Ecto neural progenitor cell (in vitro differentiated cells): ENCODE measurements at regions not wholly inside any gene's neighbourhood (a gene's known extent, or its start where the extent isn't known, plus 50 kb on each side); places are given as distances from the start of the nearest gene placed in this dataset.
"Not testable (repeated sequence)": the region's sequence is repeated elsewhere in the genome, so short reads cannot be mapped to it uniquely, and the experiment has no call there.

Source experiments
- DNase-seq: peaks from one replicate; pipeline ENCODE4 v3.0.0-alpha.2; 2018; ENCODE audit warnings: low spot score

GRCh38 chr3:152621967-152622810 is 212.7 kb upstream of the P2RY1 start:
- DNase-seq = no peak

GRCh38 chr3:152622811-152623167 is 212.1 kb upstream of the P2RY1 start:
- no peak for DNase-seq

- no peak for DNase-seq
These were observed 211.5 kb upstream of the P2RY1 start for GRCh38 chr3:152623286-152623911.

DNA sequence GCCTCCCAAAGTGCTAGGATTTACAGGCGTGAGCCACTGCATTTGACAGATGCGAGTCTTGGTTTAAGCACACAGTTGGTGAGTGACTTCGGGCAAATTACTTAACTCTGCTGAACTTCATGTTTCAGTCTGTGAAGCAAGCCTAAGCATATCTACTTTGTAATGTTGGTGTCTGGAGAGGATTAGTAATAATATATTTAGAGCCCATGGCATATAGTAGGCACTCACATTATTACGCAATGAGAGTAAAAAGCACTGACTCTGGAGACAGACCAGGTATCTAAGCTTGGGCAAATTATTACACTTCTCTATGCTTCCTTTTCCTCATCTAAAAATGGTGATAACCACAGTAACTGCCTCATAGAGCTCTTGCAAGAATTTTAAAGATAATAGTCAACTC is 208.7 kb upstream of the P2RY1 start:
- no peak for DNase-seq

DNA sequence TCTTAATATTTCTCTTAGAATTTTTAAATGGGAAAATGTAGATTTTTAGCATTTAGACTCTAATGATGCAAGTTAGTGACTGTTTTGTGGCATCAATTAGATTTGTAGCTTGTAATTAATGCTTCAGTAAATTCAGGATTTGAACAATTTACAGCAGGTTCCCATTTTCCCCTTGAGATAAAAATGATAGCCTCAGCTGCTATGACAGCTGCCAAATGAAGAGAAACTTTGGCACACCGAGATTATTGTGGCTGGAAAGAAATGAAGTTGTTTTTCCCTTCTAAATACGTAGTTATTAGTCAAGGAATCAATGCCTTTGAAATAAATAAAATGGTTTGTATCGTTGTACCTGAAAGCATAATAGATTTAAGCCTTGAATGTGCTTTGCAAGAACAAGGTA is 206.4 kb upstream of the P2RY1 start:
- DNase-seq = no peak

GRCh38 chr3:152629363-152630122 is 205.4 kb upstream of the P2RY1 start:
- no peak for DNase-seq

GRCh38 chr3:152635389-152635788 is 199.5 kb upstream of the P2RY1 start:
- no peak for DNase-seq

GRCh38 chr3:152636651-152637050 is 198.3 kb upstream of the P2RY1 start:
- no peak for DNase-seq

DNA sequence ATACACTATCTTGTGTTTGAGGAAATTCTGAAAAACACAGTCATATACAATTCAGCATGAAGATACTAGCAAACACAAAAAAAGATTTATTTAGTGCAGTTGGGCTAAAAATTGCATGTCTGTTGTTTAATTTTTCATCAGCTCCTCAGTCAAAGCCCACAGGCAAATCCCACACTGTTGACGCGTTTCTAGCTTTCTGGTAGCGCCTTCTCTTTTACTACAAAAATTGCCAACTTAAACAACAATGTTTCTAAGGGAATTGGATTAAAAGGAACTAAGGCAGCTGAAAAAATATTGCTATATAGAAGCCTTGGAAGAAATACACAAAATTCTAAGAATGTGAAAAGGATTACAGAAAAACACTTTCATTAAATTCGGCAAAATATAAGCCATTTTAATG is 196.7 kb upstream of the P2RY1 start:
- DNase-seq = no peak

DNA sequence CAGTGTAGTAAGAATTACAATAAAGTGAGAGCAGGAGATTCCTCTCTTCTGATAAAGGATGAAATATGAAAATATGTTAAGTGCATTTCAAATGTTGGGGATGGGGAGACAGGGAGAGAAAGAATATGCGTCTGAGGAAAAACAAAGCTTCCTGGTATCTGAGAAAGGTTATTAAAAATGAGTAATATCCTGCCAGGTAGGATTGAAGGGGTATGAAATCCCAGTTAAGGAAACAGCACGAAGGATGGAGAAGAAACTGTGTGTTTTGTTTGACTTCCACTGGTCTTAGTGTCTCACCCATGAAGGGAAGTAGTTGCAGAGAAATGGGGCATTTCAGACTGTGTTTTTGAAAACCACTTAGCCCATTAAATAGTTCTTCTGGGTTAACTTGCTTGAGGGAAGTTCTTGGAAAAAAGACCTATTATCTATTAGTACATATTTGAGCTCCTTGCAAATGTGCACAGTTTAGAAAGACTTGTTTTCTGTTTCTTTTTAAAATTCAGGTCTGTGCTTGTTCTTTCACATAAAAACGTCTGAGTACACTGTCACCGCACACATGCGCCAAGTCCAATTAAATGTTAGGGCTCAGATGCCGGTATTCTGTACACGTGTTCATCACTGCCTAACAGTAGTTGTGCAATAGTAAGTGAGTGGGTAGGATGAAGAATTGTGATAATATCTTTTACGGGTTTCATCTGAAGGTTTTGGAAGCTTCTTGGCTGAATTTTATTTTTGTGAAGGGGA is 196.1 kb upstream of the P2RY1 start:
- DNase-seq = no peak

DNA sequence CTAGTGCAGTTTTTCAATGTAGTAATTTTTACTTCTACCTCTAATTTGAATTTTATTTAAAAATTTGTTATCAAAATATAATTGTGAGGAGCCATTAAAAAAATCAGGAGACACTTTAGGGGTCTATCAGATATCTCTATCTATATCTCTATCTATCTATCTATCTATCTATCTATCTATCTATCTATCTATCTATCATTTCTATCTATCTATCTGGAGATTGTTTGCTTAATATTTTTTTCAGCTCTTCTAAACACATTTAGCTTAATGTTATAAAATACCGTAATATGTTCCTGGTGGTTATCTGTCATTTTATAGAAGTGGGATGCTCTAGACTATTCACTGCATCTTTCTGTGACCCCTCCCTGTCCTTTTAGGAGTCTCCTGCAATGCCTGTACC is 193.7 kb upstream of the P2RY1 start:
- no peak for DNase-seq

- DNase-seq = no peak
These were observed 192.3 kb upstream of the P2RY1 start for GRCh38 chr3:152642658-152643057.

GRCh38 chr3:152644478-152644877 is 190.5 kb upstream of the P2RY1 start:
- DNase-seq = no peak

DNA sequence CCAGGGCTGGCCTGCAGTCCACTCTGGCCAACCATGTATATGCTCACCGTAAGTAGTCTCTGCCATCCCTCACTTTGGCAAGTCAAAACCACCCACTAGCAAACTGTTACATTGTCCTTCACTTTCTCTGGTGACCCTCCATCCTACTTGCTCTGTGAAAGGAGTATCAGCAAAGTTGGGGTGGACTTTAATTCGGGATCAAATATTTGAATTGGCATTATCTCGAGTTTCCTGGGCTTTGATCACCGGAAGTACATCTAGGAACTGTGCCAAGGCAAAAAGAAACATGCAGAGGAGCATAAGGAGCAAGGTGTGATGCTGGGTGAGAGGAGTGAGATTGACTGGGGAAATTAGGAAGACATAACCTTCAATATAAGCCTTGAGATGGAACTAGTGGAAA is 188.9 kb upstream of the P2RY1 start:
- no peak for DNase-seq

DNA sequence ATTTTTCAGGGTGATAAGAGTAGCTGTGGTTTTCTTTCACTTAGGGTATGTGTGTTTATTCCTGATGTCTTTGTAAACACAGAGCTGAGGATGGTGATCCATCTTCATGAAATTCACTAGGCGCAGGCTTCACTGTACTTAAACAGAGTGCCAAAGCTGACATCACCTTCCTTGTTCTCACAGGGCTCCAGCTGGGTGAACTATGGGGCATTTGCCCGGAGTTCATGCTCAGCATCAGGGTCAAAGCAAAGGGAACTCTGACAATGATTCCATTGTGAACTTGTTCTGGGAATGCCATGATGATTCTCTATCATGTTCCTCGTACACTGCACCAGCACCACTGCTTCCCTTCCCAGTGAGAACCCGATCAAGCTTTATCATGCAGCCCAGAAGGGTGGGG is 184.8 kb upstream of the P2RY1 start:
- no peak for DNase-seq

- DNase-seq = not testable (repeated sequence)
These were observed 184.0 kb upstream of the P2RY1 start for GRCh38 chr3:152650923-152651322.

DNA sequence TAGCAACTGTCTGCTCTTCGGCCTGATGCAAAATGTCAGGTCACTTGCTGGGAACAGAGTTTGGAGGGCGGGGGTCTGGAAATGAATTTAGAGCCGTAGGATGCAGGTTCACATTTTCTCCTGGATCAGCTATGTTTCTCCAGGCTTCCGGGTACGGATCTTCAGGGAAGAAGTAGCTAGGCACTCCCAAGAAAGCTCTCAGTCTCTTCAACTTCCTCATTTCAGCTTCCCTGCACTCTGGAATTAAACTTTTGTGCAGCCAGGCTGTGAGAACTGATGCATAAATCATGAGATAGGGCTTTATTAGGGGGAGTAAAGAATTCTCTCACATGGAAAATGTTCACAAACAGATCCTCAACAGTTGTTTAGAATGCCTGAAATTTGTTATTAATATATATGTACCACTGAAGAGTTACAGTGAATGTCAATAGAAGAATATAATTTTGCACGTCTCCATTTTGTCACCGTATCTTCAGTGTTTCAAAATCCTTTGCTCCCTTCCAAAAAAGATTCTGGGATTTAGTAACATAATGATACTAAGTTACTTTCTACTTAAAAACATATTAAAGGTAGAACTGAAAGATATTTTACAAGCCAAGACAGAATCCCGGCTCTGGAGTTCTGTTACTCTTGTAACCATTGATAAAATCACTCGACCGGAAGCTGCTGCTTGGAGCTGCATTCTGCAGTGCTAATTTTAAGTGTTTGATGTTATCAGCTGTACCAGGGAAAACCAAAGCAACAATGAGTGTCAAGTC is 178.5 kb upstream of the P2RY1 start:
- DNase-seq = no peak

DNA sequence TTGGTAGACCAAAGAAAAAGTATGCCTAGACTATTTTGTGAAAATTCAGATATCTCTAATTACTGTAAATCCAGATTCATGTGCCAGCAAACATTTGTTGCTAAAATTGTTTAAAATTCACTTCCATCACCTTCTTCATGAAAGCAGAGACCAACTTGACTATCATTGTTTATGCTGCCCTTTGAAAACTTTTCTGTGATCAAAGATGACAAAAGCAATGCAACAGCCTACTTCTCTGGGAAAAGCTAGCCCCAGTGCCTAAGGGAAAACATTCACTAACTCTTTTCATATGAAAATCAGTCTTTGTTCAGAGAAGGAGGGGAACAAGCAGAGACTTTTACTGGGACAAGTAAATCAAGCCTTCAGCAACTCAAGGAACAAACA is 178.0 kb upstream of the P2RY1 start:
- no peak for DNase-seq

DNA sequence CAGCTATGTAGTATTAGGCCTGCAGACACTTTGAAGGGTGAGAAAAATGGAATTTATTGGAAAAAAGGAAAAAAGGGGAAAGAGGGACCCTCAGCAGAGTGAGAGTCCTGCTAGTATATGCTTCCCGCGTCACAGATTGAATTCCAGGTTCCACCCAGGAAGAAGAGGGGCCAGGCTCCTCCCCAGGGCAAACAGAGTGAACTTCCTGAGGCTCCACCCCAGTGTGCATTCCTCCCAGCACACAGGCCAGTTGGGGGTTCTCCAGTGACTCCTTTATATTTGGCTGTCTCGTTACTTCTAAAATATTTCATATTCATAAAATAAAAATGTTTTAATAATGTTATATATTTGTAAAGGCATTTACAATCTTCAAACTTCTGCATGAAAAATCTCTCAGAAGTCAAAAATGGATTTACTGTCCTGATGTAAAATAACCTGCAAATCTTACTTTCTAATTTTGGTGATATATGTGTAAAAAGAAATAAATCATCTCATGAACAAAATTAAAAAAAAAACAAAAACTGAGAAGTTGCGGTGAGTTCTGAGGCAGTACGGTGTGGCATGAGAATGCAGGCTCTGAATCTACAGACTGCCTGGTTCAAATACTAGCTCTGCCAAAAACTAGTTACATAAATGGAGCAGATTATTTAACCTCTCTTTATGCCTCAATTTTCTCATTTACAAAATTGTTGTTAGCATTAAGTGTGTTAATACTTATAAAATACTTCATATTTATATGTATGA is 175.8 kb upstream of the P2RY1 start:
- DNase-seq = no peak

DNA sequence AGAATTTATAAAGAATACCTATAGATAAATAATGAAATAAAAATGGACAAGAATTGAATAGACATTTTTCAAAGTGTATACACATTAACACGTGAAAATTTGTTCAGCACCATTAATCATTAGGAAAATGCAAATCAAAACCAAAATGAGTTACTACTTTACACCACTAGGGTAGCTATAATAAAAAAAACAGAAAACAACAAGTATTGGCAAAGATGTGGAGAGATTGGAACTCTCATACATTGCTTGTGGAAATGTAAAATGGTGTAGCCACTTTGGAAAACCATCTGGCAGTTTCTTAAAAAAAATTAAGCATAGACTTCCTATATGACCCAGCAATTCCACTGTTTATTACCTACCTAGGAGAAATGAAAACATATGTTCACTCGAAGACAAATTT is 172.8 kb upstream of the P2RY1 start:
- no peak for DNase-seq

- no peak for DNase-seq
These were observed 170.2 kb upstream of the P2RY1 start for GRCh38 chr3:152664766-152665165.
